Pons (tissue), 1 donor: ENCODE measurements at regions not wholly inside any gene's neighbourhood (a gene's known extent, or its start where the extent isn't known, plus 50 kb on each side); places are given as distances from the start of the nearest gene placed in this dataset.

Experiments used
- DNase-seq: peaks from one replicate; pipeline ENCODE4 v3.0.0-alpha.2; 2016; ENCODE audit warnings: low spot score

DNA sequence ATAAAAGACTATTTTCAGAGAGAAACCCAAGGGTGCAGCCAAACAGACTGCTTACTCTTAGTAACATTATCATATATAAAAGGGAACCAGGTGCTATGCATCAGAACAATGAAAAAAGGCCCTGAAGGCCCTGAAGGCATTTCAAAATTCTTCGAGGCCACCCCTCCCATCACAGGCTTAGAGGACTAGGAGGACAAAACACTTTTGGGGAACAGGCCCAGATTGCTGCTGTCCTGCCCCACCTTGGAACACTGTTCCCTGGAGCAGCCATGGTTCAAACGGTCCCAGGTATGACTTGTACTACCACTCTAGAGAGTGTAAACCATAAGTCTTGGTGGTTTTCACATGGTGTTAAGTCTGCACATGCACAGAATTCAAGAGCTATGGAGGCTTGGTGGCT, 2183.1 kb upstream of the CELF4 start:
- DNase-seq: no peak

DNA sequence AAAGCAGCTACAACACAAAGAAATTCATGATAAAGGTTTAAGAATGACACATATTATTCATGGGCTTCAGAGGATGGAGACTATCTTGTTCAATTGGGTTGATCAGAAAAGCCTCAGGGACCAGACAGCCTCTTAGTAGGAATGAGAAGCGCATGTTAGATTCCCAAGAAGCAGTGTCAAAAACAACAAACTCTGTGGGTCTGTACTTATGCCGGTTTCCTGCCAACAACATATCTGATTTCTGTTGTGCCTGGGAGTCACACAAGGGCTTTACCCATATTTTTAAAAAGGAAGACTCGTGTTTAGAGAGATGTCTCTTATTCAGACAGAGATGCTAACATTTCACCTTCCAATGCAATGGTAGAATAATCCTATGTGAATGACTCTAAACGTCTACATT, 2180.6 kb upstream of the CELF4 start:
- no peak for DNase-seq

- DNase-seq: no peak
Measured at GRCh38 chr18:39743463-39743862, 2177.9 kb upstream of the CELF4 start.

- DNase-seq: no peak
Measured at GRCh38 chr18:39741755-39742466, 2176.3 kb upstream of the CELF4 start.

- no peak for DNase-seq
Measured at GRCh38 chr18:39737869-39738268, 2172.3 kb upstream of the CELF4 start.

GRCh38 chr18:39732918-39733317, 2167.3 kb upstream of the CELF4 start:
- DNase-seq: no peak

GRCh38 chr18:39730606-39731005, 2165.0 kb upstream of the CELF4 start:
- no peak for DNase-seq

DNA sequence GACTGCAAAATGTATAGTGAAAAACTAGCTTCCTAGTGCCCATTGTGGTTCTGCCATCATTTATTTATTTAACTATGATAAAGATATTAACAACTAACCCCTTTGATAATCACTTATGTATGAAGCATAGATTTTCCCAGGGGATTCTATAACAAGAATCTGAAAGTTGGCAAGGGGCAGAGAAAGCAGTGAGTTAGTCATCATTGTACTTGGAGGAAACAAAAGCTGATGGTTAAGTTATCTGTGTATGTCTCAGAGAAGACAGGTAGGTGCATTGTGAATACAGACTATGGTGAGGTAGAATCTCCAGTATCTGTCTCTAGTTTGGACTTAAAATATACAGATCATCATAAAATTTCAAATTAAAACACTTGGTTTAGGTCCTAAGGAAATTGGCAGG, 2159.1 kb upstream of the CELF4 start:
- no peak for DNase-seq

DNA sequence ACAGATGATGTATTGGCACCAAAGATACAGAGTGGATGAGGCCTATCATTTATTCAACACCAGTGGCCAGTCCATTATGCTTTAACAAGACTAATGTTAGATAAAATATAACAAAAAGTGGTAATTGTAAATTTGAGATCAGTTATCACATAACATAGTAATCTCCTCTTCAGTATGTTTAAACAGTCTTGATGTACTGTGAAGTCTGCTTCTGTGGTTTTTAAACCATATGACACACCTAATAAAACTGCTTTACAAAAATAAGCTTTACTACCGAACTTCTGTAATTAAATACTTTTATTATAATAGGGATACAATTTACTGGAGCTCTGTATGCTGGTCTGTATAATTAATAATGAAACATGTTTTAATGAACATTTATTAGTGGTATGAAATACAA, 2156.1 kb upstream of the CELF4 start:
- no peak for DNase-seq

GRCh38 chr18:39713961-39714360, 2148.4 kb upstream of the CELF4 start:
- DNase-seq: no peak

DNA sequence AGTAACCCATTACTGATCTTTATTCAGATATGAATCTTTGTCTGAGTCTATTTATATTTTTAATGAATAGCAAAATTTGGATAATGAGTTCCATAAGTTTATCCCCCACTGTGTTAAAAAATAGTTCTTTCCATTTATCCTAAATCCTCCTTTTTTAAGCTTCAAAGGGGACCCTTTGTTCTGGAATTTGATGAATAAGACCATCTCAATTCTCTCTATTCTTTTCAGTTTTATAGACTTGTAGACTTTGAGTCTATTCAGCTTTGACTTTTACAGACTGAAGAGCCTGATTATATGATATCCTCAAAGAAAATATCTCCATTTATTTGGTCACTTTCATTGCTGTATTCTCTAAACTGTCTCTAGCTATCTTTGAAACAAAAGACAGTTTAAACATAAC, 2146.1 kb upstream of the CELF4 start:
- DNase-seq: no peak

DNA sequence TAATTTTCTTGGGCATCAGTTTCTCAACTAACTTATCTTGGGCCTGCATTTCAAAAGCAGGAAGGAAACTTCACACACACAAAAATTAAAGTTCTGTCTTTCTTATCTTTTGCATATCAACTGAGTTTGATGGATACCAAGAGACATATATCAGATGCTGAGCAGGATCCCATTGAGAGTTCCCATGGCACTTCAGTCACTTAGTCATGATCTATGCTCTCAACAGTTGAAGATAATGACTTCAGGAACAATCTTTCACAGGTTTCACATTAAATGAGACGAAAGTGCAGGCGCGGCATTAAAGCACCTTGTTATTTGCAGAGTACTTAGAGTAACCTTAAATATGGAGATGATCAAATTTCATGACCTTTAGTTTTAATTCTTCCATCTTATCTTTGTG, 2139.8 kb upstream of the CELF4 start:
- no peak for DNase-seq

DNA sequence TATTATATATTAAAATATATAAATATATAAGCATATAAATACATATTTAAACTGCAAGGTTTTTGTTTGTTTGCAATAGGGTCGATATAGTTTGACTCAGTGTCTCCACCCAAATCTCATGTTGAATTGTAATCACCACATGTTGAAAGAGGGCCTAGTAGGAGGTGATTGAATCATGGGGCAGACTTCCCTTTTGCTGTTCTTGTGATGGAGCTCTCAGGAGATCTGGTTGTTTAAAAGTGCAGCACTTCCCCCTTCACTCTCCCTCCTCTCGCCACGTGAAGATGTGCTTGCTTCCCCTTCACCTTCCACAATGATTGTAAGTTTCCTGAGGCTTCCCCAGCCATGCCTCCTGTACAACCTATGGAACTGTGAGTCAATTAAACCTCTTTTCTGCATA, 2137.3 kb upstream of the CELF4 start:
- DNase-seq: no peak

DNA sequence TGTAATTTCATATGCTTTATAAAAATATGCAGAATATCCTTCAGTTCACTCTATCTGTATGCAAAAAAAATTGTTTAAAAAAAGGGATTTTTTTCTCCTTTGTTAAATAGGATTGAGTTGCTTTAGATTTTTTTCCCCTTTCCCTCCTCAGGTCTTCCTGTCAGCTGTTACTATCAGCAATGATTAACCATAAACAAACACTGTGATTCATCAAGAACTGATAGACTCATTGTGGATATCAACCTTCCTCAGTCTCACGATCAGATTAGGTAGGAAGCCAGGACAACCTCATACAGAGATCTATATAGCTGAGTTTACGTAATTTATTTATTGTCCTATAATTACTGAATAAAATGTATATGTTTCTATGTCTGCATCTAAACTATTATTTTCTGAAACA, 2136.2 kb upstream of the CELF4 start:
- DNase-seq: no peak

- no peak for DNase-seq
Measured at GRCh38 chr18:39701055-39701783, 2135.6 kb upstream of the CELF4 start.

- DNase-seq: no peak
Measured at GRCh38 chr18:39699340-39699964, 2133.9 kb upstream of the CELF4 start.

- DNase-seq: no peak
Measured at GRCh38 chr18:39698436-39698835, 2132.8 kb upstream of the CELF4 start.

DNA sequence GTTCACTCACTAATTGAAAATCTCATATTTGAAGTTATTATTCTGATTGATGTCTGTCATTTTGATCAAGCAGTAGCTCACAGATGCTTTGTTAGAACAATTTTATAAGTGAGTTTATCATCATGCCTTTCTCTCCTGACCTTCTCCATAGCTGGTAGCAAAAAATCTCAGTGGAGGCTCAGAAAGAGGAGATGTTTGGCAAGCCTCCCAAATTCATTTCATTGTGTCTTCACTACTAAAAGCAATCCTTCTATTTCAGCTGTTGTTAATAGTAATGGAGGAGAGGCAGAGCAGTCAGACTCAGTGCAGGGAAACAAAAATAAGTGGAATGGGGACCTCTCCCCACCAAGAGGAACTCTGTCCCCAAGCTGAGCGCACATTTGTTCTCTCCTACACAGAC, 2127.8 kb upstream of the CELF4 start:
- DNase-seq: no peak

DNA sequence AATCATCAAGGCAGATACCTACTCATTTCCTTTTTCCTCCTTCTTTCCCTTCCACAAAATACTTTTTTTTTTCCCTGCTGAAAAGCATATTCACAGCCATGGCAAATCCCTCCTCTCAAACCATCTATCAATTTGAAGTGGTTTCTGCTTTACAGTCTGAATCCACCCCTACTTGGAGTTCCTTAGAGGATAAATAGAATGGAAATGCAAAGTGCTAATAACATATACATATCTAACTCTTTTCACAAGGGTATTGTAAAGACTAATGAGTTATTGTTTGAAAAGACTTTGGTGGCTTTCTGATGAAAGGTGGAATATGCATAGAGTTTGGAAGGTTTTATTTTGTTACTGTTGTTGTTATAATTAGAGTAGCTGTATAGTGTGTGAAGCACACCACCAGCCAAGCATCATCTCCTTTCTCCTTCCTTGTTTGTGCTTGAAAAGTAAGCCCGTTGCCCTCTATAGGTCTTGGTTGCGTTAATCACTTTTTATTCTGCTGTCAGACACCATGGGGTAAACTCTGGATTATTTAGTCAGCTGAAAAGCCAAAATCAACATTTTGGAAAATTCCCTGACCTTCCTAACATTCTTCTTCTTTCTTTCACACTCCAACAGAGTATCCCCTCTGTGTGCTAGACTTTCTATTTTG, 2126.9 kb upstream of the CELF4 start:
- no peak for DNase-seq

GRCh38 chr18:39685303-39685902, 2119.8 kb upstream of the CELF4 start:
- no peak for DNase-seq

DNA sequence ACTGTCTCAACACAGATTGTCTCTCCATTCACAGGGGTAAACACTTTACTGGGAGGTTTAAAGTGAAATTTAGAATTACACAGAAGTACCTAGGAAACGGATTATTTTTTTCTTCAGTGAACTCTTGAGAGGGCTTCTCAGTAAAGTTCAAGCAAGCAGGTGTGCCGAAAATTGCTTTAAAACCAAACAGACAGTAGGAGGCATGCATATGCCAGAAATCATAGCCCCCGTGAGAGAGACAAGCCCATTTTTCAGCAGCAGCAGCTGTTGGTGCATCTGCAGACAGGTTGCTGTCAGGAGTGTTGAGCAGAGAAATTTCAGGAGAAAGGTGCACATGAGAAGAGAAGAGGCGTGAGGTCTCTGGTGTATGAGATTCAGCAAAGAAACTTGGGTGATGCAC, 2115.5 kb upstream of the CELF4 start:
- no peak for DNase-seq

DNA sequence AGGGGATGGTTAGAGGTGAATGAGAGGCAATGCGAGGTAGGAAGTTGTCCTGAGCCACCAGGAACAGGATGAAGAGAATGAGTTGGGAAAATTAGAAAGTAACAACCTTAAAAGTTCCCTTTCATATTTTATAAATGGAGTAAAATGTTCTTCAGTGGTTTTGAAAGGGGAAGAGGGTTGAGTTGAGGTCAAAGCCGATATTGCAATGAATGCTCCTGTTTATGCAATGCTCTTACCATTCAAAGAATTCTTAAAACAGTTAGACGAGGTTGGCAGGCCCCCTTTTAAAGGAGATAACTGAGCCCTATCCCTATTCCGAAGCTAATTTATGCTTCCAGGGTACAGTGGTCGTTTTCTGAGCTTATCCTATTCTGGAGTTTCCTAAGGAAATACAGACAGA, 2110.3 kb upstream of the CELF4 start:
- DNase-seq: no peak

DNA sequence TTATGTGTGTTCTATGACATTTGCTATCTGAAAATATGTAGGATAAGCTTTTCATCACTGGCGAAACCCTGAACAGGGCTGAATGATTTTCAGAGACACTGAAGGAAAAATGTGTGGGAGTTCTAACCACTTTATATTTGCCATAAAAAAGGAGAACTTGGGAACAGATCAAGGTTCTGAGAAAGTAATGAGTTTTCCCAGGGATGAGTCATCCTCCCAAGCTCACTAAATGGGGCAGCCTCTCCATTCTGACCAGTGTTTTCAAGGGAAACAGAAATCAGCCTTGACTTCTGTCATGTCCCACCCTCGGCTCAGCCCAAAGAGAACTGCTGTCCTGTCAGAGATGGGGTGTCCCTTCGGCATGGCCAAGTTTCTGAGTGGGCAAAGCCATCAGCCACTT, 2109.8 kb upstream of the CELF4 start:
- DNase-seq: no peak
